OCI-LY1 (cell line): ENCODE measurements at regions not wholly inside any gene's neighbourhood (a gene's known extent, or its start where the extent isn't known, plus 50 kb on each side); places are given as distances from the start of the nearest gene placed in this dataset.

Experiments used
- H2AFZ ChIP-seq: fragments of 200-600 bp; sonication (generic), shearing (Covaris generic); 2 replicates; pipeline ENCODE4 v1.6.0; 2014; ENCODE audit warnings: antibody characterized with exemption, mild to moderate bottlenecking, low read length
- H3F3A ChIP-seq: fragments of 200-600 bp; sonication (generic), shearing (Covaris generic); 2 replicates; pipeline ENCODE4 v1.6.0; 2014; ENCODE audit warnings: mild to moderate bottlenecking, antibody characterized with exemption, low read length, moderate library complexity; ENCODE audit not compliant: insufficient read depth
- H3K27ac ChIP-seq: fragments of 200-600 bp; sonication (generic); 2 replicates; pipeline ENCODE4 v1.5.1; 2014; ENCODE audit warnings: low read length, mixed run types, mild to moderate bottlenecking, low read depth; ENCODE audit not compliant: poor library complexity, severe bottlenecking
- H3K27me3 ChIP-seq: fragments of 200-600 bp; sonication (generic); 2 replicates; pipeline ENCODE4 v1.6.0; 2014; ENCODE audit warnings: antibody characterized with exemption, mild to moderate bottlenecking, low read length, moderate library complexity; ENCODE audit not compliant: insufficient read depth
- H3K36me3 ChIP-seq: fragments of 200-600 bp; sonication (generic); 2 replicates; pipeline ENCODE4 v1.6.1; 2014; ENCODE audit warnings: mild to moderate bottlenecking, antibody characterized with exemption, low read length, moderate library complexity, mixed read lengths; ENCODE audit not compliant: insufficient read depth
- H3K4me1 ChIP-seq: fragments of 200-600 bp; sonication (generic); 2 replicates; pipeline ENCODE4 v1.5.1; 2014; ENCODE audit warnings: mild to moderate bottlenecking, low read length, moderate library complexity; ENCODE audit not compliant: insufficient read depth, severe bottlenecking
- H3K4me2 ChIP-seq: fragments of 200-600 bp; sonication (generic), shearing (Covaris generic); 2 replicates; pipeline ENCODE4 v1.6.1; 2014; ENCODE audit warnings: low read length
- H3K4me3 ChIP-seq: fragments of 200-600 bp; sonication (generic); 2 replicates; pipeline ENCODE4 v1.5.1; 2014; ENCODE audit warnings: low read length, low read depth, mild to moderate bottlenecking, mixed read lengths; ENCODE audit not compliant: poor library complexity, severe bottlenecking
- H3K79me2 ChIP-seq: fragments of 200-600 bp; shearing (Covaris generic); 2 replicates; pipeline ENCODE4 v1.6.1; 2016; ENCODE audit warnings: mixed run types, low read length, mixed read lengths; ENCODE audit not compliant: insufficient read depth
- H3K9ac ChIP-seq: fragments of 200-600 bp; sonication (generic), shearing (Covaris generic); 2 replicates; pipeline ENCODE4 v1.6.1; 2014; ENCODE audit warnings: mild to moderate bottlenecking, low read length, mixed read lengths
- H3K9me2 ChIP-seq: fragments of 200-600 bp; sonication (generic), shearing (Covaris generic); 2 replicates; pipeline ENCODE4 v1.6.1; 2014; ENCODE audit warnings: low read depth, mild to moderate bottlenecking, low read length, mixed read lengths
- H3K9me3 ChIP-seq: fragments of 200-600 bp; shearing (Covaris generic); 2 replicates; pipeline ENCODE4 v1.6.1; 2014; ENCODE audit warnings: low read length, mixed read lengths
- H4K20me1 ChIP-seq: fragments of 200-600 bp; sonication (generic), shearing (Covaris generic); 2 replicates; pipeline ENCODE4 v1.6.0; 2016; ENCODE audit warnings: mild to moderate bottlenecking, low read length; ENCODE audit not compliant: insufficient read depth
- EZH2 ChIP-seq: fragments of 200-600 bp; sonication (generic), shearing (Covaris generic); IDR thresholded peaks from 2 replicates; pipeline ENCODE4 v1.8.0; 2017; ENCODE audit warnings: borderline replicate concordance, mixed run types, mild to moderate bottlenecking, antibody characterized with exemption, low read length, moderate library complexity, mixed read lengths
- TF ChIP-seq, protein P1 (sequence below): fragments of 200-600 bp; sonication (generic), shearing (Covaris generic); IDR thresholded peaks from 2 replicates; pipeline ENCODE4 v1.5.1; 2017; ENCODE audit warnings: mild to moderate bottlenecking, antibody characterized with exemption, low read length, moderate library complexity, mixed read lengths

DNA sequence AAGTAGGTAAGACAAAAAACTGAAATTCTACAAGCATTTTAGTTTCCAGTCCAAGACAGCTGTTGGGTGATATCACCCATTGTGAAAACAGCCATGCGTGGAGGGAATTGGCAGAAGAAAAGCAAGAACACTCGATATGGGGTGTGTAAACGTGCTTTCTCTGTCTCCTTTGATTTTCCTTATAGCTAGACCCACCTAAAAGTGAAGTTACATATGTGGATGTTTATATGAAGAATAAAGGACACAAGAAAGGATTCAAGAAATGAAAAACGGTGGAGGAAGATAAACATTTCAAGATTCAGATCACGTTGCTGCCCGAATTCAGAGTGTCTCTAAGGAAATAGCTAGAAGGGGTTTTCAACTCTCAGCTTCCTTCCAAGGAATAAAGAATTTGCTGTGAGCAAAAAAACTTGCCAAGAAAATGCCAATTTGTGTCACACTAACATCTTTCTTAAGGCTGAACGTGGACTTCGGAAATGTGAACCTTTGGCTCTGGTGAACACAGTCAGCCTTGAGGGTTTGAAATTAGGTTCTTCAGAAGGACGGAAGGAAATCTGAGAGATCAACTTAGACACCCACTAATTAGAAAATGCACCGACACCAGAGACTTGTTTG, 269.0 kb upstream of the ADAMTS9 start:
- no peaks in the 10 kb centered on the region for H4K20me1 ChIP-seq
- no peaks in the 10 kb centered on the region for H3K9me3 ChIP-seq
- no peaks in the 10 kb centered on the region for H3K4me1 ChIP-seq
- no peaks in the 10 kb centered on the region for H3K27me3 ChIP-seq
- H2AFZ ChIP-seq, result no peak overlapping the region
- H3K79me2 ChIP-seq, result no peaks in the 10 kb centered on the region
- no peaks in the 10 kb centered on the region for H3F3A ChIP-seq
- H3K4me2 ChIP-seq, result no peak overlapping the region
- no peaks in the 10 kb centered on the region for H3K36me3 ChIP-seq
- TF ChIP-seq, protein P1, sequence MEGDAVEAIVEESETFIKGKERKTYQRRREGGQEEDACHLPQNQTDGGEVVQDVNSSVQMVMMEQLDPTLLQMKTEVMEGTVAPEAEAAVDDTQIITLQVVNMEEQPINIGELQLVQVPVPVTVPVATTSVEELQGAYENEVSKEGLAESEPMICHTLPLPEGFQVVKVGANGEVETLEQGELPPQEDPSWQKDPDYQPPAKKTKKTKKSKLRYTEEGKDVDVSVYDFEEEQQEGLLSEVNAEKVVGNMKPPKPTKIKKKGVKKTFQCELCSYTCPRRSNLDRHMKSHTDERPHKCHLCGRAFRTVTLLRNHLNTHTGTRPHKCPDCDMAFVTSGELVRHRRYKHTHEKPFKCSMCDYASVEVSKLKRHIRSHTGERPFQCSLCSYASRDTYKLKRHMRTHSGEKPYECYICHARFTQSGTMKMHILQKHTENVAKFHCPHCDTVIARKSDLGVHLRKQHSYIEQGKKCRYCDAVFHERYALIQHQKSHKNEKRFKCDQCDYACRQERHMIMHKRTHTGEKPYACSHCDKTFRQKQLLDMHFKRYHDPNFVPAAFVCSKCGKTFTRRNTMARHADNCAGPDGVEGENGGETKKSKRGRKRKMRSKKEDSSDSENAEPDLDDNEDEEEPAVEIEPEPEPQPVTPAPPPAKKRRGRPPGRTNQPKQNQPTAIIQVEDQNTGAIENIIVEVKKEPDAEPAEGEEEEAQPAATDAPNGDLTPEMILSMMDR, result no peak
- TF ChIP-seq EZH2, result no peak
- H3K4me3 ChIP-seq, result no peak overlapping the region
- H3K9me2 ChIP-seq, result no peaks in the 10 kb centered on the region
- H3K27ac ChIP-seq, result no peak overlapping the region
- no peak overlapping the region for H3K9ac ChIP-seq

DNA sequence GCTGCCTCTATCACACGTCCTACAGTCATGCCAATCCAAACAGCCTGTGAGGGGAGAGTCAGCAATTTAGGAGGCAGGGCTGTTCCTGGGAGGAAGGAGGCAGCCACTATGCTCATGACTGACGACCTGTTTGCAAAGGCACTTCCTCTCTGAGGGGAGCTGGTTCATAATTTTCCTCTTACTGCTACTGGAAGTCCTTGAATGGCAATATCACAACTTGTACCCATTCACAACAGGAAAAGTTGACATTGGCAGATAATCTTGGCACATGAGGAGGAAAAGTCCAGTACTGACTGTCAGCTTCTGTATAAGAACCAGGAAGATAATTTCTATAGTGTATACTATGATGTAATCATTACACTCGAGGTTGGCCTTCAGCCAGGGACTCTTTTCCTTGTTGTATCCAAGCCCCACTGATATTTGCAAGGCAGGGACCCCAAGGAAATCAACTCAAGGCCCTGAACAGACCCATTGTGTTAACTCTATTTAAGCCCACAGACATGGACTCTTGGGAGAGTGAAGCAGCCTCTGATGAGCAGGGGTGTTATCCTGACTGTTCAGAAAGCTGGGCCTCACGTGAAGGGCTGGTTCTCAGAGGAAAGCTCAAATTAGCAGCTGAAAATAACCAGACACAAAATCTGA, 267.3 kb upstream of the ADAMTS9 start:
- Histone ChIP-seq H3K36me3 (no peaks in the 10 kb centered on the region), H3K4me2 (no peak overlapping the region), H3K27ac (no peak overlapping the region), H3K9me3 (no peaks in the 10 kb centered on the region), H3K4me1 (no peaks in the 10 kb centered on the region), H3K79me2 (no peaks in the 10 kb centered on the region), H3K4me3 (no peak overlapping the region), H3K27me3 (no peaks in the 10 kb centered on the region), H3K9ac (no peak overlapping the region), H3F3A (no peaks in the 10 kb centered on the region), H2AFZ (no peak overlapping the region), H4K20me1 (no peaks in the 10 kb centered on the region), H3K9me2 (no peaks in the 10 kb centered on the region)
- no peak for TF ChIP-seq EZH2
- TF ChIP-seq, protein P1, result no peak

DNA sequence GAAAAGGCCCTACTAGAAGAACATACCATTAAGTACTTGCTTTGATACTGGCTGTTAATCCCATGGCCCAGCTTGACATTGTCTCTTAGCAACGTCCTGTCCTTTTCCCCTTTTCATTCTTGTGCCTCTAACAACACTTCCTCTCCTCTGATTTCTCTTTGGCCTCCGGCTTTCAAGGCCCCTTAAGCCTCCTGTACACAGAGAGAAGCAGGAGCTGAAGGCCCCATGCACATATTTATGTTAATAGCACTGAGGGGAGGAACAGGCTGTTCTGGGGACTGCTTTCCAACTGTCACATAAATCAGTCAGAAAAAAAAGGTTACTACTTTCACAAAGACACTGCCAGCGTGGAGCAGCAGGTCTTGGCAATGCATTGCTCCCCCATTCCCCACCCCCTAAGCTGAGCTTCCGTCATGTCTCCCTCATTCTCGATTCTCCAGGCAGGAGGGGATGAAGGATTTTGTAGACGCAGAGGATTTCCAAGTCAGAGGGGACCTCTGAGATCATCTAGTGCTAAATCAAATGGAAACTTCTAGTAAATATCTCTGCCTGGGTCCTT, 257.4 kb upstream of the ADAMTS9 start:
- H3K9ac ChIP-seq, result no peak overlapping the region
- H3K79me2 ChIP-seq, result no peaks in the 10 kb centered on the region
- no peaks in the 10 kb centered on the region for H3K4me1 ChIP-seq
- no peak overlapping the region for H3K27ac ChIP-seq
- no peaks in the 10 kb centered on the region for H3K9me3 ChIP-seq
- no peak for TF ChIP-seq EZH2
- TF ChIP-seq, protein P1, result no peak
- H4K20me1 ChIP-seq, result no peaks in the 10 kb centered on the region
- H3K4me2 ChIP-seq, result no peak overlapping the region
- 0 out of 2 replicates have a peak, but pooled peaks cover 3% of the 10 kb centered on the region for H3K27me3 ChIP-seq
- H3K4me3 ChIP-seq, result no peak overlapping the region
- H3K9me2 ChIP-seq, result no peaks in the 10 kb centered on the region
- no peaks in the 10 kb centered on the region for H3K36me3 ChIP-seq
- H2AFZ ChIP-seq, result no peak overlapping the region
- H3F3A ChIP-seq, result no peaks in the 10 kb centered on the region
